ENCODE measurements at regions not wholly inside any gene's neighbourhood (a gene's known extent, or its start where the extent isn't known, plus 50 kb on each side); places are given as distances from the start of the nearest gene placed in this dataset.
A peak's percentile ranks its signal among the peaks of the same experiment; 100 is the strongest.

DNA sequence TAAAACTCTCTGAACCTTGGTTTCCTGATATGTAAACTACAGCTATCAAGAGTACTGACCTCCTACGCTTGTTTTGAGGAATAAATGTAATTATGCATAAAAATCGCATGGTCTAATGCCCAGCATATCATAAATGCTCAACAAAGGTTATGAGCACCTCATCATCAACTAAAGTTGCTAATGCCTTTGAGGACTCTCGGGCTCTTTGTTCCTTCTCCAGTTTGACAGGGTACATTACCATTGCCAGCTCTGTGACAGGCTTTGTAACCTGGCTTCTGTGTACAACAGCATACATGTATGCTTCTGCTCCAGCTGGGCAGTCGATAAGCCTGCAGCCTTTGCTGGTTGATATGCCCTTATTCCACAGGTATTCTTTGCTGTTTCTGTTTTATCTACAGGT is 95.2 kb downstream of the C9orf152 start:
- Histone ChIP-seq H3K27me3 (ENCODE audit: insufficient read depth, low read length) (no peaks in the 10 kb centered on the region), H3K36me3 (ENCODE audit: insufficient read depth, low read length) (peaks cover 21% of the 10 kb centered on the region; the same call in 1 of the 2 replicates), H3K9me3 (ENCODE audit: low read length) (no peaks in the 10 kb centered on the region), H3K9me2 (ENCODE audit: low read depth, low read length) (no peaks in the 10 kb centered on the region), H2AFZ (ENCODE audit: low read length) (no peak overlapping the region), H3K4me2 (ENCODE audit: low read length) (peak overlapping the region; percentile 8; the same call in 1 of the 2 replicates), H3K4me1 (ENCODE audit: insufficient read depth, low read length, severe bottlenecking) (peaks cover 65% of the 10 kb centered on the region), H4K20me1 (ENCODE audit: insufficient read depth, low read length) (no peaks in the 10 kb centered on the region), H3K9ac (ENCODE audit: low read length) (no peak overlapping the region), H3K27ac (ENCODE audit: low read depth, low read length, poor library complexity, severe bottlenecking) (peak overlapping the region; percentile 37), H3F3A (ENCODE audit: insufficient read depth, low read length) (no peaks in the 10 kb centered on the region), H3K79me2 (ENCODE audit: insufficient read depth, low read length) (peaks cover 72% of the 10 kb centered on the region), H3K4me3 (ENCODE audit: low read depth, low read length, poor library complexity, severe bottlenecking) (no peak overlapping the region)
- no peak for TF ChIP-seq EZH2 (IDR thresholded peaks at IDR 0.05; ENCODE audit: borderline replicate concordance, low read length)
- TF ChIP-seq, protein P1, sequence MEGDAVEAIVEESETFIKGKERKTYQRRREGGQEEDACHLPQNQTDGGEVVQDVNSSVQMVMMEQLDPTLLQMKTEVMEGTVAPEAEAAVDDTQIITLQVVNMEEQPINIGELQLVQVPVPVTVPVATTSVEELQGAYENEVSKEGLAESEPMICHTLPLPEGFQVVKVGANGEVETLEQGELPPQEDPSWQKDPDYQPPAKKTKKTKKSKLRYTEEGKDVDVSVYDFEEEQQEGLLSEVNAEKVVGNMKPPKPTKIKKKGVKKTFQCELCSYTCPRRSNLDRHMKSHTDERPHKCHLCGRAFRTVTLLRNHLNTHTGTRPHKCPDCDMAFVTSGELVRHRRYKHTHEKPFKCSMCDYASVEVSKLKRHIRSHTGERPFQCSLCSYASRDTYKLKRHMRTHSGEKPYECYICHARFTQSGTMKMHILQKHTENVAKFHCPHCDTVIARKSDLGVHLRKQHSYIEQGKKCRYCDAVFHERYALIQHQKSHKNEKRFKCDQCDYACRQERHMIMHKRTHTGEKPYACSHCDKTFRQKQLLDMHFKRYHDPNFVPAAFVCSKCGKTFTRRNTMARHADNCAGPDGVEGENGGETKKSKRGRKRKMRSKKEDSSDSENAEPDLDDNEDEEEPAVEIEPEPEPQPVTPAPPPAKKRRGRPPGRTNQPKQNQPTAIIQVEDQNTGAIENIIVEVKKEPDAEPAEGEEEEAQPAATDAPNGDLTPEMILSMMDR (IDR thresholded peaks at IDR 0.05; ENCODE audit: low read length): no peak

GRCh38 chr9:110114086-110114858 is 93.7 kb downstream of the C9orf152 start:
- no peak overlapping the region for H3K27ac ChIP-seq (ENCODE audit: low read depth, low read length, poor library complexity, severe bottlenecking)
- no peaks in the 10 kb centered on the region for H3K27me3 ChIP-seq (ENCODE audit: insufficient read depth, low read length)

GRCh38 chr9:110114859-110115201 is 93.1 kb downstream of the C9orf152 start:
- no peak overlapping the region for H2AFZ ChIP-seq (ENCODE audit: low read length)
- no peaks in the 10 kb centered on the region for H4K20me1 ChIP-seq (ENCODE audit: insufficient read depth, low read length)
- no peak overlapping the region for H3K4me2 ChIP-seq (ENCODE audit: low read length)
- H3K9me2 ChIP-seq (ENCODE audit: low read depth, low read length): no peaks in the 10 kb centered on the region
- no peaks in the 10 kb centered on the region for H3K9me3 ChIP-seq (ENCODE audit: low read length)
- H3K9ac ChIP-seq (ENCODE audit: low read length): no peak overlapping the region
- no peak overlapping the region for H3K4me3 ChIP-seq (ENCODE audit: low read depth, low read length, poor library complexity, severe bottlenecking)
- no peaks in the 10 kb centered on the region for H3F3A ChIP-seq (ENCODE audit: insufficient read depth, low read length)
- peaks cover 57% of the 10 kb centered on the region for H3K4me1 ChIP-seq (ENCODE audit: insufficient read depth, low read length, severe bottlenecking)
- peaks cover 27% of the 10 kb centered on the region for H3K36me3 ChIP-seq (ENCODE audit: insufficient read depth, low read length)
- no peak overlapping the region for H3K27ac ChIP-seq (ENCODE audit: low read depth, low read length, poor library complexity, severe bottlenecking)
- H3K27me3 ChIP-seq (ENCODE audit: insufficient read depth, low read length): no peaks in the 10 kb centered on the region
- no peak for TF ChIP-seq EZH2 (IDR thresholded peaks at IDR 0.05; ENCODE audit: borderline replicate concordance, low read length)
- TF ChIP-seq, protein P1 (IDR thresholded peaks at IDR 0.05; ENCODE audit: low read length): no peak
- H3K79me2 ChIP-seq (ENCODE audit: insufficient read depth, low read length): peaks cover 70% of the 10 kb centered on the region

More at GRCh38 chr9:110114086-110114858, 93.7 kb downstream of the C9orf152 start:
- H3K4me3 ChIP-seq (ENCODE audit: low read depth, low read length, poor library complexity, severe bottlenecking): no peak overlapping the region
- H2AFZ ChIP-seq (ENCODE audit: low read length): no peak overlapping the region
- H3K4me1 ChIP-seq (ENCODE audit: insufficient read depth, low read length, severe bottlenecking): peaks cover 57% of the 10 kb centered on the region
- H3K9me2 ChIP-seq (ENCODE audit: low read depth, low read length): no peaks in the 10 kb centered on the region
- TF ChIP-seq EZH2 (IDR thresholded peaks at IDR 0.05; ENCODE audit: borderline replicate concordance, low read length): no peak
- TF ChIP-seq, protein P1 (IDR thresholded peaks at IDR 0.05; ENCODE audit: low read length): no peak
- no peaks in the 10 kb centered on the region for H3K9me3 ChIP-seq (ENCODE audit: low read length)
- H3K36me3 ChIP-seq (ENCODE audit: insufficient read depth, low read length): peaks cover 27% of the 10 kb centered on the region
- H3K79me2 ChIP-seq (ENCODE audit: insufficient read depth, low read length): peaks cover 70% of the 10 kb centered on the region
- H3K9ac ChIP-seq (ENCODE audit: low read length): no peak overlapping the region
- H4K20me1 ChIP-seq (ENCODE audit: insufficient read depth, low read length): no peaks in the 10 kb centered on the region
- no peak overlapping the region for H3K4me2 ChIP-seq (ENCODE audit: low read length)
- H3F3A ChIP-seq (ENCODE audit: insufficient read depth, low read length): no peaks in the 10 kb centered on the region
